ENCODE measurements at regions not wholly inside any gene's neighbourhood (a gene's known extent, or its start where the extent isn't known, plus 50 kb on each side); places are given as distances from the start of the nearest gene placed in this dataset.

- TF ChIP-seq POLR2AphosphoS5 (IDR thresholded peaks at IDR 0.05; ENCODE audit: low read depth, low read length) (no peak), POLR2A (IDR thresholded peaks at IDR 0.05; ENCODE audit: low read depth, low read length) (no peak)
Observed at GRCh38 chr21:25189497-25189896, 417.8 kb downstream of the MRPL39 start.
